TTC549 (cell line): ENCODE measurements at regions not wholly inside any gene's neighbourhood (a gene's known extent, or its start where the extent isn't known, plus 50 kb on each side); places are given as distances from the start of the nearest gene placed in this dataset.

ENCODE experiments used
- FAIRE-seq: peaks from 2 replicates; lab custom pipeline; 2012; peaks lifted over from hg19 to GRCh38; lab: Jason Lieb, UNC

GRCh38 chr13:95451656-95452055, 100.9 kb upstream of the CLDN10 start:
- FAIRE-seq, result no peak

- FAIRE-seq, result no peak
Measured at GRCh38 chr13:95452375-95452774, 100.1 kb upstream of the CLDN10 start.

- no peak for FAIRE-seq
Measured at GRCh38 chr13:95455782-95456181, 96.7 kb upstream of the CLDN10 start.

- FAIRE-seq, result no peak
Measured at GRCh38 chr13:95456815-95457214, 95.7 kb upstream of the CLDN10 start.

GRCh38 chr13:95457294-95457693, 95.2 kb upstream of the CLDN10 start:
- FAIRE-seq, result no peak

- no peak for FAIRE-seq
Measured at GRCh38 chr13:95462801-95463200, 89.7 kb upstream of the CLDN10 start.

- FAIRE-seq, result no peak
Measured at GRCh38 chr13:95463531-95463930, 89.0 kb upstream of the CLDN10 start.

GRCh38 chr13:95470574-95471366, 81.8 kb upstream of the CLDN10 start:
- no peak for FAIRE-seq

GRCh38 chr13:95471960-95472359, 80.6 kb upstream of the CLDN10 start:
- FAIRE-seq, result no peak

- FAIRE-seq, result no peak
Measured at GRCh38 chr13:95474992-95475391, 77.5 kb upstream of the CLDN10 start.

GRCh38 chr13:95477187-95477586, 75.3 kb upstream of the CLDN10 start:
- no peak for FAIRE-seq

- no peak for FAIRE-seq
Measured at GRCh38 chr13:95479731-95480130, 72.8 kb upstream of the CLDN10 start.

- no peak for FAIRE-seq
Measured at GRCh38 chr13:95480131-95480545, 72.4 kb upstream of the CLDN10 start.

- no peak for FAIRE-seq
Measured at GRCh38 chr13:95480791-95481780, 71.4 kb upstream of the CLDN10 start.

- FAIRE-seq, result no peak
Measured at GRCh38 chr13:95484052-95484451, 68.5 kb upstream of the CLDN10 start.

- no peak for FAIRE-seq
Measured at GRCh38 chr13:95485045-95485517, 67.4 kb upstream of the CLDN10 start.

- no peak for FAIRE-seq
Measured at GRCh38 chr13:95485518-95486144, 66.9 kb upstream of the CLDN10 start.

GRCh38 chr13:95492044-95492801, 60.3 kb upstream of the CLDN10 start:
- FAIRE-seq, result no peak

- peak; percentile 81 for FAIRE-seq
Measured at GRCh38 chr13:95494082-95494681, 58.3 kb upstream of the CLDN10 start.

- FAIRE-seq, result no peak
Measured at GRCh38 chr13:95496485-95496884, 56.0 kb upstream of the CLDN10 start.

- FAIRE-seq, result no peak
Measured at GRCh38 chr13:95497381-95497807, 55.1 kb upstream of the CLDN10 start.
